ENCODE measurements at regions not wholly inside any gene's neighbourhood (a gene's known extent, or its start where the extent isn't known, plus 50 kb on each side); places are given as distances from the start of the nearest gene placed in this dataset.

- DNase-seq (ENCODE audit: low spot score) = no peak
These were observed 274.9 kb upstream of the NEBL start for GRCh38 chr10:21171936-21172541.

- DNase-seq (ENCODE audit: low spot score) = no peak
These were observed 274.3 kb upstream of the NEBL start for GRCh38 chr10:21171197-21171935.

GRCh38 chr10:21170216-21170615 is 273.1 kb upstream of the NEBL start:
- DNase-seq (ENCODE audit: low spot score) = no peak

- no peak for DNase-seq (ENCODE audit: low spot score)
These were observed 272.2 kb upstream of the NEBL start for GRCh38 chr10:21169271-21169670.

GRCh38 chr10:21167288-21168010 is 270.3 kb upstream of the NEBL start:
- DNase-seq (ENCODE audit: low spot score) = no peak

GRCh38 chr10:21166557-21167287 is 269.6 kb upstream of the NEBL start:
- no peak for DNase-seq (ENCODE audit: low spot score)

GRCh38 chr10:21165489-21165888 is 268.4 kb upstream of the NEBL start:
- DNase-seq (ENCODE audit: low spot score) = no peak

- DNase-seq (ENCODE audit: low spot score) = no peak
These were observed 267.6 kb upstream of the NEBL start for GRCh38 chr10:21164687-21165086.

- DNase-seq (ENCODE audit: low spot score) = no peak
These were observed 265.8 kb upstream of the NEBL start for GRCh38 chr10:21162948-21163347.

GRCh38 chr10:21161647-21162046 is 264.5 kb upstream of the NEBL start:
- DNase-seq (ENCODE audit: low spot score) = no peak

GRCh38 chr10:21161090-21161625 is 264.0 kb upstream of the NEBL start:
- no peak for DNase-seq (ENCODE audit: low spot score)

GRCh38 chr10:21160116-21160515 is 263.0 kb upstream of the NEBL start:
- DNase-seq (ENCODE audit: low spot score) = no peak

GRCh38 chr10:21159669-21160068 is 262.6 kb upstream of the NEBL start:
- DNase-seq (ENCODE audit: low spot score) = no peak

GRCh38 chr10:21158301-21158700 is 261.2 kb upstream of the NEBL start:
- DNase-seq (ENCODE audit: low spot score) = no peak

- DNase-seq (ENCODE audit: low spot score) = no peak
These were observed 260.6 kb upstream of the NEBL start for GRCh38 chr10:21157664-21158063.

- no peak for DNase-seq (ENCODE audit: low spot score)
These were observed 253.1 kb upstream of the NEBL start for GRCh38 chr10:21150166-21150565.

- no peak for DNase-seq (ENCODE audit: low spot score)
These were observed 249.3 kb upstream of the NEBL start for GRCh38 chr10:21146436-21146789.

GRCh38 chr10:21145751-21146435 is 248.8 kb upstream of the NEBL start:
- peak; percentile 72 for DNase-seq (ENCODE audit: low spot score)

GRCh38 chr10:21144047-21144446 is 246.9 kb upstream of the NEBL start:
- no peak for DNase-seq (ENCODE audit: low spot score)

GRCh38 chr10:21141946-21142492 is 244.9 kb upstream of the NEBL start:
- DNase-seq (ENCODE audit: low spot score) = no peak

GRCh38 chr10:21138769-21139340 is 241.7 kb upstream of the NEBL start:
- no peak for DNase-seq (ENCODE audit: low spot score)
